ENCODE measurements at regions not wholly inside any gene's neighbourhood (a gene's known extent, or its start where the extent isn't known, plus 50 kb on each side); places are given as distances from the start of the nearest gene placed in this dataset.
"Not testable (repeated sequence)": the region's sequence is repeated elsewhere in the genome, so short reads cannot be mapped to it uniquely, and the experiment has no call there.

GRCh38 chrX:3829041-3829531 lies 115.6 kb upstream of the PRKX start:
- TF ChIP-seq CTCF (optimal IDR thresholded peaks at IDR 0.05 in 1 of 3, IDR thresholded peaks at IDR 0.05 in 1 of 3, conservative IDR thresholded peaks at IDR 0.05 in 1 of 3; ENCODE audit: extremely low read depth in 1 of 3, insufficient read depth in 2 of 3, low read length in 3 of 3); EZH2 (IDR thresholded peaks at IDR 0.05; ENCODE audit: low read length): not testable (repeated sequence)
